OCI-LY3 (cell line): ENCODE measurements at regions not wholly inside any gene's neighbourhood (a gene's known extent, or its start where the extent isn't known, plus 50 kb on each side); places are given as distances from the start of the nearest gene placed in this dataset.

Source experiments
- H2AFZ ChIP-seq: fragments of 200-600, 300-600 bp; shearing (Covaris generic); 2 replicates; pipeline ENCODE4 v1.6.0; 2014; ENCODE audit warnings: antibody characterized with exemption, low read depth, low read length
- H3K27ac ChIP-seq: fragments of 200-600, 300-600 bp; sonication (generic); 2 replicates; pipeline ENCODE4 v1.5.1; 2014; ENCODE audit warnings: mild to moderate bottlenecking, low read length, moderate library complexity, mixed read lengths
- H3K27me3 ChIP-seq: fragments of 200-600, 300-600 bp; sonication (generic); 2 replicates; pipeline ENCODE4 v1.6.1; 2014; ENCODE audit warnings: low read depth, low read length, mixed read lengths
- H3K36me3 ChIP-seq: fragments of 200-600, 300-600 bp; sonication (generic); replicated peaks from 2 replicates; pipeline ENCODE3; 2014; ENCODE audit warnings: low read depth, low read length, mixed read lengths
- H3K4me1 ChIP-seq: fragments of 300-600, 200-600 bp; sonication (generic); 2 replicates; pipeline ENCODE4 v1.6.1; 2014; ENCODE audit warnings: low read length, mixed read lengths
- H3K4me2 ChIP-seq: fragments of 200-600, 300-600 bp; sonication (generic); 2 replicates; pipeline ENCODE4 v1.6.1; 2014; ENCODE audit warnings: low read length, mixed read lengths
- H3K4me3 ChIP-seq: fragments of 300-600, 200-600 bp; sonication (generic); 2 replicates; pipeline ENCODE4 v1.5.1; 2014; ENCODE audit warnings: antibody characterized with exemption, mild to moderate bottlenecking, low read length, moderate library complexity
- H3K79me2 ChIP-seq: fragments of 300-600, 200-600 bp; shearing (Covaris generic); 2 replicates; pipeline ENCODE4 v1.6.1; 2014; ENCODE audit warnings: mild to moderate bottlenecking, low read length, mixed read lengths
- H3K9ac ChIP-seq: fragments of 300-600, 200-600 bp; shearing (Covaris generic); 2 replicates; pipeline ENCODE4 v1.6.0; 2014; ENCODE audit warnings: mild to moderate bottlenecking, low read length, moderate library complexity
- H3K9me3 ChIP-seq: fragments of 200-600, 300-600 bp; shearing (Covaris generic); 2 replicates; pipeline ENCODE4 v1.6.1; 2014; ENCODE audit warnings: low read length, mixed read lengths; ENCODE audit not compliant: insufficient read depth
- H4K20me1 ChIP-seq: fragments of 200-600, 300-600 bp; sonication (generic); 2 replicates; pipeline ENCODE4 v1.6.1; 2016; ENCODE audit warnings: low read length, mixed read lengths; ENCODE audit not compliant: insufficient read depth
- EZH2phosphoT487 ChIP-seq: fragments of 200-600 bp; shearing (Covaris generic); IDR thresholded peaks from 2 replicates; pipeline ENCODE4 v1.6.1; 2018; ENCODE audit warnings: antibody characterized with exemption, mixed run types, low read depth
- TF ChIP-seq, protein P1 (sequence below): fragments of 200-600, 300-600 bp; sonication (generic); IDR thresholded peaks from 2 replicates; pipeline ENCODE4 v1.5.1; 2014; ENCODE audit warnings: antibody characterized with exemption, low read length, low read depth

DNA sequence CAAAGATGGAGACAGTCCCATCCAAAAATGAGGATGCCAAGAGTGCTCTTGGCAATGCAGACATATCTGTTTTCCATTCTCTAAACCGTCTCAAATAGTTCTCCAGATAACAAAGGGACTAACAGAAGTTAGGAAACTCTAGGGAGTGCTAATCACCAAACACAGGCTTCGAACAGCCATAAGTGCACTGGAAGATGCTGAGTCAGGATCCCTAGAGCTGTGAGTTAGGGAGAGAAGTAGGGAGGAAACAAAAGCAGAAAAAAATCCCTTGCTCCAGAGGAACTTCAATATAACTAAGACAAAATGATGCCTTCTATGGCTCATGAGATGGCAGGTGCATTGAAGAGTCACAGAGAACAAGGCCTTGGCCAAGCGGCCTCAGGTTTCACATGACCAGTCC is 251.0 kb upstream of the PPARGC1A start:
- no peak for TF ChIP-seq EZH2phosphoT487
- TF ChIP-seq, protein P1, sequence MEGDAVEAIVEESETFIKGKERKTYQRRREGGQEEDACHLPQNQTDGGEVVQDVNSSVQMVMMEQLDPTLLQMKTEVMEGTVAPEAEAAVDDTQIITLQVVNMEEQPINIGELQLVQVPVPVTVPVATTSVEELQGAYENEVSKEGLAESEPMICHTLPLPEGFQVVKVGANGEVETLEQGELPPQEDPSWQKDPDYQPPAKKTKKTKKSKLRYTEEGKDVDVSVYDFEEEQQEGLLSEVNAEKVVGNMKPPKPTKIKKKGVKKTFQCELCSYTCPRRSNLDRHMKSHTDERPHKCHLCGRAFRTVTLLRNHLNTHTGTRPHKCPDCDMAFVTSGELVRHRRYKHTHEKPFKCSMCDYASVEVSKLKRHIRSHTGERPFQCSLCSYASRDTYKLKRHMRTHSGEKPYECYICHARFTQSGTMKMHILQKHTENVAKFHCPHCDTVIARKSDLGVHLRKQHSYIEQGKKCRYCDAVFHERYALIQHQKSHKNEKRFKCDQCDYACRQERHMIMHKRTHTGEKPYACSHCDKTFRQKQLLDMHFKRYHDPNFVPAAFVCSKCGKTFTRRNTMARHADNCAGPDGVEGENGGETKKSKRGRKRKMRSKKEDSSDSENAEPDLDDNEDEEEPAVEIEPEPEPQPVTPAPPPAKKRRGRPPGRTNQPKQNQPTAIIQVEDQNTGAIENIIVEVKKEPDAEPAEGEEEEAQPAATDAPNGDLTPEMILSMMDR: no peak
- no peak overlapping the region for H3K4me3 ChIP-seq
- H3K4me2 ChIP-seq: no peak overlapping the region
- H3K9me3 ChIP-seq: no peaks in the 10 kb centered on the region
- H3K79me2 ChIP-seq: no peaks in the 10 kb centered on the region
- no peak overlapping the region for H3K27ac ChIP-seq
- no peaks in the 10 kb centered on the region for H3K27me3 ChIP-seq
- no peak overlapping the region for H3K9ac ChIP-seq
- H3K36me3 ChIP-seq: no peaks in the 10 kb centered on the region
- H3K4me1 ChIP-seq: no peaks in the 10 kb centered on the region
- H4K20me1 ChIP-seq: no peaks in the 10 kb centered on the region
- H2AFZ ChIP-seq: no peak overlapping the region

- Histone ChIP-seq H3K36me3 (no peaks in the 10 kb centered on the region), H3K79me2 (no peaks in the 10 kb centered on the region), H3K4me1 (no peaks in the 10 kb centered on the region), H3K27ac (no peak overlapping the region), H4K20me1 (no peaks in the 10 kb centered on the region), H3K9ac (no peak overlapping the region), H3K4me3 (no peak overlapping the region), H3K27me3 (no peaks in the 10 kb centered on the region), H2AFZ (no peak overlapping the region), H3K4me2 (no peak overlapping the region), H3K9me3 (no peaks in the 10 kb centered on the region)
- TF ChIP-seq, protein P1: no peak
- TF ChIP-seq EZH2phosphoT487: no peak
These were observed 248.1 kb upstream of the PPARGC1A start for GRCh38 chr4:24137671-24138601.

GRCh38 chr4:24131954-24132673 is 242.3 kb upstream of the PPARGC1A start:
- Histone ChIP-seq H3K4me3 (no peak overlapping the region), H3K4me2 (no peak overlapping the region), H3K9ac (no peak overlapping the region)

More at GRCh38 chr4:24131954-24132673, 242.3 kb upstream of the PPARGC1A start:
- H3K9me3 ChIP-seq: no peaks in the 10 kb centered on the region
- no peak for TF ChIP-seq EZH2phosphoT487
- TF ChIP-seq, protein P1: no peak
- H3K27me3 ChIP-seq: no peaks in the 10 kb centered on the region
- H3K79me2 ChIP-seq: no peaks in the 10 kb centered on the region
- no peaks in the 10 kb centered on the region for H4K20me1 ChIP-seq
- no peaks in the 10 kb centered on the region for H3K36me3 ChIP-seq
- H3K27ac ChIP-seq: no peak overlapping the region
- no peak overlapping the region for H2AFZ ChIP-seq
- peaks cover 4% of the 10 kb centered on the region for H3K4me1 ChIP-seq
